HepG2 (cell line): ENCODE measurements at regions not wholly inside any gene's neighbourhood (a gene's known extent, or its start where the extent isn't known, plus 50 kb on each side); places are given as distances from the start of the nearest gene placed in this dataset.

Experiments
- ATAC-seq: fragments of 200-7000 bp; cut with Tn5 transposase; 3 replicates; pipeline ENCODE4 v1.9.1; 2020; ENCODE audit warnings: mild to moderate bottlenecking, moderate library complexity
- BruUV-seq: library from RNA; stranded (reverse); fragments of 400-500 nt; replicated peaks from 2 replicates; lab custom pipeline; 2021; lab: Mats Ljungman, UMichigan
- CTCF ChIA-PET: fragments of 300-600 bp; formaldehyde crosslinking; extraction: SDS; loops from one replicate; lab custom pipeline; 2021; ENCODE audit warnings: low total read pairs, inconsistent platforms, low intra/inter-chr PET ratio; lab: Yijun Ruan, JAX
- POLR2A ChIA-PET: fragments of 350-600 bp; sonication (Branson Sonifier 250); formaldehyde crosslinking; loops from one replicate; lab custom pipeline; 2020; ENCODE audit warnings: antibody characterized with exemption, inconsistent platforms; lab: Yijun Ruan, JAX
- DNase-seq: peaks from one replicate; pipeline ENCODE4 v3.0.0-alpha.2; 2015; ENCODE audit warnings: low spot score
- FAIRE-seq: peaks from 3 replicates; lab custom pipeline; 2011; peaks lifted over from hg19 to GRCh38; lab: Jason Lieb, UNC
- H2AFZ ChIP-seq: one replicate; pipeline ENCODE4 v1.6.1; 2011; ENCODE audit warnings: low read length, inconsistent platforms
- H3K27ac ChIP-seq: fragments of 300-600 bp; 3 replicates; pipeline ENCODE4 v1.8.0; 2011; ENCODE audit warnings: mixed run types, mild to moderate bottlenecking, mixed read lengths, low read length, inconsistent platforms; ENCODE audit not compliant: insufficient read depth; ENCODE audit errors: extremely low read length
- H3K27me3 ChIP-seq, 2 experiments: fragments of 200-600 bp in 1 of 2; 2 replicates in 1 of 2; 3 replicates in 1 of 2; pipeline versions ENCODE4 v1.6.0 to v1.8.0; 2011; ENCODE audit warnings: low read length in 2 of 2, mild to moderate bottlenecking in 2 of 2, moderate library complexity in 2 of 2, inconsistent platforms in 1 of 2; ENCODE audit not compliant: insufficient read depth in 2 of 2, control insufficient read depth in 1 of 2
- H3K36me3 ChIP-seq, 2 experiments: fragments of 200-600 bp in 1 of 2; replicated peaks in 1 of 2; 2 replicates in 1 of 2; 3 replicates in 1 of 2; pipeline versions ENCODE4 v1.5.1 to v1.8.0; 2011; ENCODE audit warnings: low read length in 2 of 2, inconsistent platforms in 1 of 2; ENCODE audit not compliant: insufficient read depth in 2 of 2, control insufficient read depth in 1 of 2
- H3K4me1 ChIP-seq: 2 replicates; pipeline ENCODE4 v1.5.1; 2012; ENCODE audit warnings: low read length, inconsistent platforms; ENCODE audit not compliant: insufficient read depth
- H3K4me2 ChIP-seq: 2 replicates; pipeline ENCODE4 v1.6.0; 2011; ENCODE audit warnings: low read depth, low read length, inconsistent platforms
- H3K4me3 ChIP-seq, 3 experiments: fragments of 200-600 bp in 1 of 3; sonication (generic), shearing (Covaris generic) in 1 of 3; replicated peaks in 1 of 3; 2 replicates each; pipeline ENCODE4 v1.5.1; 2011 to 2016; ENCODE audit warnings: low read length in 3 of 3, inconsistent platforms in 2 of 3, low read depth in 2 of 3, mild to moderate bottlenecking in 2 of 3, control low read depth in 1 of 3, mixed read lengths in 1 of 3; ENCODE audit not compliant: insufficient read depth in 1 of 3
- H3K79me2 ChIP-seq: one replicate; pipeline ENCODE4 v1.6.1; 2011; ENCODE audit warnings: low read length, inconsistent platforms; ENCODE audit not compliant: insufficient read depth
- H3K9ac ChIP-seq: 2 replicates; pipeline ENCODE4 v1.6.0; 2011; ENCODE audit warnings: mild to moderate bottlenecking, low read depth, low read length, inconsistent platforms; ENCODE audit not compliant: insufficient read depth
- H3K9me3 ChIP-seq: 2 replicates; pipeline ENCODE4 v1.5.1; 2012; ENCODE audit warnings: mild to moderate bottlenecking, low read length
- H4K20me1 ChIP-seq: 2 replicates; pipeline ENCODE4 v1.6.0; 2011; ENCODE audit warnings: inconsistent platforms, mild to moderate bottlenecking, low read length, moderate library complexity; ENCODE audit not compliant: insufficient read depth
- CHCHD3 ChIP-seq: sonication (generic); formaldehyde crosslinking; IDR thresholded peaks from 2 replicates; pipeline ENCODE4 v1.8.0; 2022; ENCODE audit warnings: mild to moderate bottlenecking, missing genetic modification reagents, moderate library complexity
- HOMEZ ChIP-seq: IDR thresholded peaks from 2 replicates; pipeline ENCODE4 v1.6.1; 2016; ENCODE audit warnings: low read depth
- THRA ChIP-seq: sonication (generic); formaldehyde crosslinking; IDR thresholded peaks from 2 replicates; pipeline ENCODE4 v1.4.0; 2020; ENCODE audit warnings: missing genetic modification reagents, borderline replicate concordance
- ZNF205 ChIP-seq: IDR thresholded peaks from 2 replicates; pipeline ENCODE4 v1.6.1; 2018; ENCODE audit warnings: missing biosample characterization, missing genetic modification reagents
- ZNF691 ChIP-seq: sonication (generic); formaldehyde crosslinking; IDR thresholded peaks from 2 replicates; pipeline ENCODE4 v1.4.0; 2020; ENCODE audit warnings: missing genetic modification reagents, low read depth, mild to moderate bottlenecking, borderline replicate concordance
- ZNF768 ChIP-seq: sonication (generic); formaldehyde crosslinking; IDR thresholded peaks from 2 replicates; pipeline ENCODE4 v1.4.0; 2020; ENCODE audit warnings: missing genetic modification reagents
- ZNF777 ChIP-seq: sonication (generic); formaldehyde crosslinking; IDR thresholded peaks from 2 replicates; pipeline ENCODE4 v1.4.0; 2020; ENCODE audit warnings: missing genetic modification reagents
- WGBS: methylation state at CpG from one replicate; pipeline ENCODE4 v1.1.6; 2017; ENCODE audit warnings: low lambda C conversion rate; 5-methylcytosine and 5-hydroxymethylcytosine counted together
- in situ Hi-C: cut with HindIII; loops from 2 replicates; pipeline ENCODE4 v1.10.0; 2017; ENCODE audit warnings: low pct_unique_long_range_greater_than_20kb; ENCODE audit not compliant: extremely low pct_ligation_motif_present
- intact Hi-C: fragments of 100-400 bp; cut with micrococcal nuclease; formaldehyde crosslinking; loops from one replicate; pipeline ENCODE4 v1.10.0; 2022; ENCODE audit not compliant: unreplicated experiment

- no peak for TF ChIP-seq HOMEZ (CRISPR knock-in tag)
Measured at GRCh38 chr5:104053353-104053649, 490.7 kb upstream of the NUDT12 start (continued).

GRCh38 chr5:104052558-104053352 is 490.2 kb upstream of the NUDT12 start:
- WGBS = 39% methylated on average over 7 of the region's 7 CpGs
- H4K20me1 ChIP-seq = no peaks in the 10 kb centered on the region
- H3K9ac ChIP-seq = no peak overlapping the region
- TF ChIP-seq CHCHD3 (CRISPR knock-in tag) (no peak), ZNF768 (CRISPR knock-in tag) (no peak), ZNF777 (CRISPR knock-in tag) (no peak), ZNF205 (no peak), THRA (CRISPR knock-in tag) (no peak), ZNF691 (no peak)
- H3K9me3 ChIP-seq = no peaks in the 10 kb centered on the region
- ATAC-seq = no peak
- H2AFZ ChIP-seq = no peak overlapping the region
- intact Hi-C loops = no loop called here
- no peak overlapping the region for H3K4me2 ChIP-seq
- no peak for FAIRE-seq
- H3K79me2 ChIP-seq = no peaks in the 10 kb centered on the region
- H3K4me3 ChIP-seq = no peak overlapping the region
- no peaks in the 10 kb centered on the region for H3K36me3 ChIP-seq
- no peaks in the 10 kb centered on the region; a peak in 1 of 5 replicates for H3K27me3 ChIP-seq
- H3K4me1 ChIP-seq = no peaks in the 10 kb centered on the region
- POLR2A ChIA-PET = no interaction called here
- in situ Hi-C loops = no loop called here
- CTCF ChIA-PET = no interaction called here
- no TSS peak for BruUV-seq
- no peak overlapping the region for H3K27ac ChIP-seq
- no peak for DNase-seq
